ENCODE measurements at regions not wholly inside any gene's neighbourhood (a gene's known extent, or its start where the extent isn't known, plus 50 kb on each side); places are given as distances from the start of the nearest gene placed in this dataset.

GRCh38 chr1:29932626-29933025 is 696.3 kb downstream of the PTPRU start:
- POLR2A ChIA-PET = no interaction called here
- DNase-seq (ENCODE audit: low read depth) = no peak
- no peaks in the 10 kb centered on the region for H3K27me3 ChIP-seq (ENCODE audit: control insufficient read depth, insufficient read depth, low read length)
- H3K4me3 ChIP-seq (ENCODE audit: low read depth, low read length) = no peak overlapping the region
- TF ChIP-seq CTCF (IDR thresholded peaks at IDR 0.05; ENCODE audit: insufficient read depth, low read depth, low read length) = no peak
- CTCF ChIA-PET = interaction anchor here (1.1 kb wide), 1 partner anchor 229 kb away, joined by 3 read pairs; no protein-coding TSS in a partner anchor
- H3K36me3 ChIP-seq (ENCODE audit: control insufficient read depth, insufficient read depth, low read length) = no peaks in the 10 kb centered on the region

GRCh38 chr1:29931477-29932175 is 695.3 kb downstream of the PTPRU start:
- no peaks in the 10 kb centered on the region for H3K27me3 ChIP-seq (ENCODE audit: control insufficient read depth, insufficient read depth, low read length)
- CTCF ChIA-PET = no interaction called here
- no peak for DNase-seq (ENCODE audit: low read depth)
- H3K4me3 ChIP-seq (ENCODE audit: low read depth, low read length) = no peak overlapping the region
- no peaks in the 10 kb centered on the region for H3K36me3 ChIP-seq (ENCODE audit: control insufficient read depth, insufficient read depth, low read length)
- POLR2A ChIA-PET = no interaction called here
- TF ChIP-seq CTCF (IDR thresholded peaks at IDR 0.05; ENCODE audit: insufficient read depth, low read depth, low read length) = no peak

- no peak for TF ChIP-seq CTCF (IDR thresholded peaks at IDR 0.05; ENCODE audit: insufficient read depth, low read depth, low read length)
- POLR2A ChIA-PET = no interaction called here
Observed at GRCh38 chr1:29925058-29925457, 688.7 kb downstream of the PTPRU start.

GRCh38 chr1:29924017-29924431 is 687.7 kb downstream of the PTPRU start:
- TF ChIP-seq CTCF (IDR thresholded peaks at IDR 0.05; ENCODE audit: insufficient read depth, low read depth, low read length) = no peak
- POLR2A ChIA-PET = no interaction called here
- CTCF ChIA-PET = no interaction called here
- Histone ChIP-seq H3K4me3 (ENCODE audit: low read depth, low read length) (no peak overlapping the region), H3K36me3 (ENCODE audit: control insufficient read depth, insufficient read depth, low read length) (no peaks in the 10 kb centered on the region), H3K27me3 (ENCODE audit: control insufficient read depth, insufficient read depth, low read length) (no peaks in the 10 kb centered on the region)
- DNase-seq (ENCODE audit: low read depth) = no peak

More at GRCh38 chr1:29925058-29925457, 688.7 kb downstream of the PTPRU start:
- no peak for DNase-seq (ENCODE audit: low read depth)
- no peaks in the 10 kb centered on the region for H3K27me3 ChIP-seq (ENCODE audit: control insufficient read depth, insufficient read depth, low read length)
- H3K4me3 ChIP-seq (ENCODE audit: low read depth, low read length) = no peak overlapping the region
- H3K36me3 ChIP-seq (ENCODE audit: control insufficient read depth, insufficient read depth, low read length) = no peaks in the 10 kb centered on the region
- CTCF ChIA-PET = interaction anchor here (1.3 kb wide), 1 partner anchor 12 kb away, joined by 6 read pairs; no protein-coding TSS in a partner anchor

DNA sequence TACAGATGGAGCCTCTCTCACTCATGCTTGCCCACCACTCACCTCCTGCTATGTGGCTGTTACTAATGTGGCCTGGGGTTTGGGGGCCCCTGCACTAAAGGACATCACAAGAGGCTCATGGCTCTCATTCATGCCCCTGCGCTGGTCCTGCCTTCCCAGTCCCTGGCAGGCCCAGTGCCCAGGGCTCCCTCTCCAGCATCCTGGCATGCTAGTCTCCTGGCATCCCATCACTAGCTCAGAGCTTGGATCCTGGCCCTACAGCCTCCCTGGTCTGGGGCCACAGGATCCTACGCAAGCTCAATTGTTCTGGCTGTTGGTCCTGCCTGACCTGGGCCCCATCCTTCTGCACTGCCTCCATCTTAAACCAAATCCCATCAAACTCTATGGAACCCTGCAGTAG is 685.4 kb downstream of the PTPRU start:
- Histone ChIP-seq H3K27me3 (ENCODE audit: control insufficient read depth, insufficient read depth, low read length) (no peaks in the 10 kb centered on the region), H3K36me3 (ENCODE audit: control insufficient read depth, insufficient read depth, low read length) (no peaks in the 10 kb centered on the region), H3K4me3 (ENCODE audit: low read depth, low read length) (no peak overlapping the region)
- CTCF ChIA-PET = interaction anchor here (1.6 kb wide), 1 partner anchor 10 kb away, joined by 4 read pairs; no protein-coding TSS in a partner anchor
- POLR2A ChIA-PET = no interaction called here
- DNase-seq (ENCODE audit: low read depth) = no peak
- TF ChIP-seq CTCF (IDR thresholded peaks at IDR 0.05; ENCODE audit: insufficient read depth, low read depth, low read length) = no peak

Measured in BJ (cell line).